Hematopoietic multipotent progenitor cell treated with erythropoietin and hydrocortisone succinate and interleukin-3 and kit ligand, for 17 days (in vitro differentiated cells): ENCODE measurements at regions not wholly inside any gene's neighbourhood (a gene's known extent, or its start where the extent isn't known, plus 50 kb on each side); places are given as distances from the start of the nearest gene placed in this dataset.

Experiments used
- DNase-seq: peaks from one replicate; pipeline ENCODE4 v3.0.0-alpha.2; 2015; ENCODE audit warnings: low spot score

GRCh38 chr18:39113790-39114189 is 1548.2 kb upstream of the CELF4 start:
- no peak for DNase-seq

DNA sequence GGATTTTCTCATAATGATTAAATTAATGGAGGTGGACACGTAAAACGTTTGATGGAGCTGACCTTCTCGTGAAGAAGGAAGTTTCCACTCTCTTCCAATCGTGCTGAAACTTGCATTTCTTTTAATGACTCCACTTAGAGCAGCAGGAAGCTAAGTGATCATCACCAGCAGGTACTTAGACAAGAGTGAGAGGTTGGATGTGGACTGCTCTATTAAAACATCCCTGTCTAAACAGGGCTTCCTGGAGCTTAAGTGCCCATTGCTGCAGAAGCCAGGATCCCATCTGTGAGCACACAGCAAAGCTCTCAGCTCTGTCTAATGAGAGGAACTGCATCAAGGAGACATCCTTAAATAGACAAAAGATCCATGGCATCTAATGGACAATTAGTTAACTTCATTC is 1539.5 kb upstream of the CELF4 start:
- no peak for DNase-seq

DNA sequence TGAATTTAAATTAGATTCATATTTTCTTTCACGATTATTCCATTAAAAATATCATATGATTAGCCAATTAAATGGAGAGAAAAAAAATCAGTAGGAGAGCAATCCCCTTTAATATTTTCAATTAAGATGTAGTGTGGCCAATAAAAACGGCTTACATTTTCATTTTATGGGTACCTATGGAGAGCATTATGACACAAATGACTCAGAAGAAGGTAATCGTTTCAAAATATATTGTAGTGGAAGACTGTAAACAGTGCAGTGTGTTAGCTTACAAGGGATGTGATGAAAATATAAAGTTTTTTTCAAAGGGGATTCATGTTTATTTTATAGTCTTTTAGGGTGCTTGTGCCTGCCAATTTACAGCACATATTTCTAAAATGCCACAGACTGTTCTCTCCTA is 1507.4 kb upstream of the CELF4 start:
- DNase-seq = no peak

DNA sequence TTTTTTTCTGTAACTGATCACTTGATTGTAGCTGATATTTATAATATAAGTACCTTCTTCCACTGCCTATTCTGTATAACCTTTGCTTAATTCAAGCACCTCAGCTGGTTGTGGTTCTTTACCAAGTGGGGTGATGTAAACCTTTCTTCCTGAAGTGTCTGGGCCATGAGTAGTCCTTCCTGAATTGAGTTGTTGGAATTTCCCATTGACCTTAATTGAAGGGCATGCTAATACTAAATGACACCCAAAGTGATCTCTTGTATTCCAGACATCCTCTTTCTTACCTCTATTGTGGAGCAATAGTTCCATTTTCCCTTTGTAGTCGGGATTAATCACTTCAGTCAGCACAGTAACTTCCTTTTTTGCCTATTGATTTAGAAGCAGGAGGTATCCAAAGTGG is 1496.8 kb upstream of the CELF4 start:
- no peak for DNase-seq

DNA sequence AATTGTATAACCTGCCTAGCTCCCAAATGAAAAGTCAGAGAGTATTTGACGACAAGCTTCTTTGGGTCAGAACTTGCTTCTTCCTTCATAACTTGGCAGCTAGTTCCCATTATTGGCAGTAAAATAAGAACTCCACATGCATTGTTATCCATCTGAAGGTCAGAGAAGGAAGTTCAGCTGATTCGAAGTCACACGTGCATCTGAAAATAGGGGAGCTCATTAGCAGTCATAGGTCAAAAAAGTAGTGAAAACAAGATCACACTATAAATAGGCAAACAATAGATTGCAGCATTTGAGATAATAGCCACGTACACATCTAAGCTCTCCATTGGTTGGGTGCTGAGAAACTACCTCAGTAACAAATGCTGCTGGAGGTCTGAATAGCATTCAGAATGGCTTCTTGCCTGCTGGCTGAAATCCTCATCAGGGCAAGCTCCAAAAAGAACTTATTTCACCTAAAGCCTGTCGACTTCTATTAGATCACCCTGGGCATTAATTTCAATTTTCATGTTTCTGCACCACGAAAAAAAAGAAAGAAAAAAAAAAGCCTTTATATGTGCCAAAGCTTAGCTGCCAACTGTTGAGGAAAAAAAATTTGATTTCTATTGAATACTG is 1492.9 kb upstream of the CELF4 start:
- no peak for DNase-seq

- DNase-seq = no peak
Measured at GRCh38 chr18:39057423-39058064, 1491.9 kb upstream of the CELF4 start.

DNA sequence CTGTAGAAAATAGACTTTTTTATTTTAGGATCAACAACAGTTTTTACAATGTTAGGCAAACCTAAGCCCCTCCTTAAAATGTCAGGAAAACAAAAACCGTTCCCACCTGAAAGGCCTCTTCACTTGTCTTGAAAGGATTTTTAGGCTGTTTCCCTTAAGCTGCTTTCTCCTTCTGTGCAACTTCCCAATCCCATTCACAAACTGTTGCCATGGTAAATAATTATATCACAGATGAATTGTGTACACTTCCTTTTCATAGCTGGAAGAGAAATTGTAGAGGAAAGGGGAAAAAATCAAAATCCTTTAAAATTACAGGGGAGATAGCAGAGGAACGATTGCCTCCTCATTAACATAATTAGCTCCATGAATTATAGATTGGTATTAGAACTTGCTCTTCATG is 1488.0 kb upstream of the CELF4 start:
- no peak for DNase-seq

DNA sequence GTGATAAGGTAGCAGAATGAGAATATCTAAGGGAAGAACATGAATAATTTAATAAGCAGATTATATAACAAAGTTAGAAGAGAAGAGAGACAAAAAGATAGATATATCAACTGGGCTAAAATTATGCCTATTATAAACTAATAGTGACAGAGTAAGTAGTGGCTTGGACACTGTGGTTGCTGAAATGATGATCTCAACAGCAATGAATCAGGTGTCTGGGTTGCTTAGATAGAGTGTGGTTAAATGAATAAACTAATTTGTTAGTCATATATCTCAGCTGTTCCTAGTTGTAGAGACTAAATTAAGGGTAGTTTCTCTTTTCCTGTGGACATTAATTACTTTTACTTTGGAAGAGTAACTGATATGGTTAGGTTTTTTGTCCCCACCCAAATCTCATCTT is 1485.4 kb upstream of the CELF4 start:
- DNase-seq = no peak

DNA sequence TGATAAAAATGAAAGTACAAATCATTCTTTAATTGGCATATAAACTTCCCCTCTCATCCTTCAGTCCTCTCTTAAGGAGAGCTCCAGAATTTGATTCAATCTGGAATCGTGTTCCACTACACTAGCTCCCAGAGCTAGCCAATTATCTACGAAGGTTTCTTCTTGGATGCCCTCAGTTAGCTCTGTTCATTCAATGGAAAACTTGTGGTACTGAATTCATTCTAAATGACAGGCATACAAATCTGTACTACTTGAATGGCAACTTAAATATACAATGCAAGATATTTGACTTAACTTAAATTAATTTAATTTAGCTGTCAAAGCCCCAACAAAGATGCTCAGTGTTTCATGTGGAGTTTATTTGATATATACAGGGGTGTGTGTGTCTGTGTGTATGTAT is 1474.2 kb upstream of the CELF4 start:
- no peak for DNase-seq

DNA sequence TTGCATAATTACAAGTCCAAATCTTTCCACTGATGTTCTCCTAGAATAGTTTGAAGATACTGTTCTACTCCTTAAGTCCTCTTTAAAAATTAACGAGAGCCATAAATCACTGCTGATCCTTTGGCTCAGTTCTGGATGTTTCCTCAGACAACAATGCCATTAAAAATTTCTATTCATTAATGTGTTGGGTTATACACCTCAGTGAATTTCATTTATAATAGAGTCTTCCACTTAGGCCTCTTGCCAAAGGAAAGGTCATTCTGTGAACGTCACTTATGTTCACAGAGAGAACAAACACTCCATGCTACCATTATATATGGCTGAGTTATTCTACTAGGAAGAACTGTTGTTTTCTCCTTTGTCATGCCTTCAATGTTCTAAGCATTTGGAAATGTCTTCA is 1472.3 kb upstream of the CELF4 start:
- DNase-seq = no peak

DNA sequence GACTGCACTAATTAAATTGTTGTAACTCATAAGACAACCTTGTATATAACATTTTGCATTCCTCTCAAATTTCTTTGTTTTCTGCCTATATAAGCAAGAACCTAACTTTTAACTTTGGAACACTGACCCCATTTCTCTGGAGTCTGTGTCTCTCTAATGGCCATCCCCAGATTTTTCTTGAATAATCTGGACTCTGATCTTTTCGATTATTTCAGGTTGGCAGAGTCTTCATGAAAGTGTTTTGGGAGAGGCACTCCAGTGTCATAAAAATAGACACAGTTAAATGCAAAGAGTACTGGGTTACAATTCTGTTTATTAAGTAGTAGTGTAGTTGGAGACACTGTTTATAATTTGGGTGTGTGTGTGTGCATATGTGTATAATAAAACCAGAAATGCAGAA is 1467.7 kb upstream of the CELF4 start:
- no peak for DNase-seq

DNA sequence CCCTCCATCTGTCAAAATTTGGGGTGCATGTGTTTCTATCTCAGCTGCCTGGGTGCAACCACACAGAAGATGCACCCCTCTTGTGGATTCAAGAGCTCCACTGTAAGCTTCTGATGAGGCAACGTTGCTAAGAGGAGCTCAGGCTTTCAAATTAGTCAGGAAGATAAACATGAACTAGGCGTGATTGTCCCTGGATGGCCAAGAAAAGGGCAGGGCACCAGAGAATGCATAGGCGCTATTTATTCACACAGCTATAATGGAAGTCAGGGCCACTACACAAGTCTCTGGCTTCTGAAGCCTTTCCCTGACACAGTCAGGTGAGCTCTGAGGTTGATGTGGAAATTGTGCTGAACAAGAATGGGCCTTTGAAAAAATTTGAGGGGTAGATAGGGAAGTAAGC is 1466.0 kb upstream of the CELF4 start:
- DNase-seq = no peak

- no peak for DNase-seq
Measured at GRCh38 chr18:39030124-39030655, 1464.6 kb upstream of the CELF4 start.

DNA sequence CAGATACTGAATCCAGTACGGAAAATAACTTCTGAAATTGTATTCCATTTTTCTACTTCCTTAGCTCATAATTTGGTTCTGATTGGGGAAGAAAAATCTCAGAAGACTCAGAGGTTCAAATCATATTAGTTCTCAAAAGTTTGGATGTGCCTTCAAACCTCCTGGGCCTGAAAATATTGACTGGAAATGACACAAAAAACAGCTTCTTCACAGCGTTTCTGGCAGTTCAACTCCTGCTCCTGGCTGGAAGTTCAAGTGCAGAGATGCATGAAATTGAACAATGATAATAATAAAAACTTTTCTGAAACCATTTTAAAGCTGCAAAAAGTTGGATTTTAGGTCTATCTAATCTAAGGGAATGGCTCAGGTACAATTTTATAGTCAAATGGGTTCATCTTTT is 1459.9 kb upstream of the CELF4 start:
- no peak for DNase-seq

DNA sequence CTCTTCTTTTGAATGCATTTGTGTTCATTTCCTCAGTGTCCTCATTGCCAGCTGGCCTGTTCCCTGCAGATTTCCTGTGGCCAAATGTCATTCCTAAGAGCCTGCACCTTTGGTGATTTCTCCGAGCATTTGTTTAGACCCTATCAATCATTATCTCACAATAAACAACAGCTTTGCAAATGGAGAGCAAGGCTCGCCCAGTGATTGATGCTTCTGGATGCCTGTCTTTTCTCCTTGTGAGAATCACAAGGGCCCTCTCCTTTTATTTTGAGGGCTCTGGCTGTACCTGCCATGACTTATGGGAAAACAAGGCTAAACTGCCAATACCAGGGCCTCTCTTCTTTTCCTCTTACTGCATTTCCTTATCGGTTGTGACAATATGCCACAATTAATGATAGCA is 1454.4 kb upstream of the CELF4 start:
- no peak for DNase-seq

DNA sequence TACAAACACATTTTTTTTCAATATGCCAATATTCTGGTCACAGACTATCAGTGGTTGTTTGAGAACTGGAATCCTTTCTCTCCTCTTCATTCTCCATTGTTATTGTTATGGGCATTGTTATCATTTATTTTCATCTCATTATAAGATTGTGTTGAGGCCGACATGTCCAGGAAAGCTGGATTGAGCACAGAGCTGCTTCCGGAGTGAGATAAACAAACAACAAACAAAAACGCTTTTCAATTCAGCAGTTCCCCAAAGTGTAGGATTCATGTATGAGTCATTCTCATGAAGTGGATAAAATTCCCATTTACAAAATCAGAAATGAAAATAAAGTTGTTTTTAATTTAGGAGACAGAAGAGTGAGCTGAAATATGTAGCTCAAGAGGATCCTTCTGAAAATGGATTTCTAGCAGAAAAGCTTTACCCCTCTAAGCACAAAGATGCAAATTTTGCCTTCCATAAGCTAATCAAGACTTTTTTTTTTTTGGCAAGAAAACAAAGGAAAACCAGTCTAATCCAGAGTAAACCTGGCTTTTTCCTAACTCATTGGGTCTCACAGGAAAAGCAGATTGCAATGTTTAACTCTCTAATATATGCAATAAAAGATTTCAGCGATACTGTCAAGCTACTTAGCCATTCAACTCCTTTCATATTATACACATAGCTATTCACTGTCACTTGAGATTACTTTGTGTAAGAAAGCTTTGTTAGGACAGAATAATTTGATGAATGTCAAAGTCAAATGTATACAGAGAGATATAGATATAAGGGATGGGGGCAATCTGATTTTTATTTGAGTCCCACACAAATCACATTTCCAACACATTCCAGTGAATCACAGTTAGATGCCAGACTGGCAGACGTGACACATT is 1441.7 kb upstream of the CELF4 start:
- no peak for DNase-seq

DNA sequence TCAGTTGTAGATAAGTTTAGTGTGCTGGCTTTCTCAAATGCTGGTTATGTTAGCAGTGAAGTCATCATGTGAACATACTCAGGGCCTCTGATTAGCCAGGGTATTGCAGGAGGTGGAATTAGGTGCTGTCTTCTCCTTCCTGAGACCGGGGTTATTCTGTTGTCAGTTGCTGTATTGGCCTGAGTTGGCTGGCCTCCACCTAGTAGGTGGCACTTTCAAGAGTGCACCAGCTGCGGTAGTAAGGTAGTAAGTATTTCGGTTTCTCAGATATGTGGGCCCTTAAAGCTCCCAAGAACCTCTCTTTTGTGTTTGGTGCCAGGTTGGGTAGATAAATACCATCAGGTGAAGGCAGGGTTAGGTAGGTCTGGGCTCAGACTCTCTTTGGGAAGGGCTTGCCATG is 1430.5 kb upstream of the CELF4 start:
- DNase-seq = no peak

DNA sequence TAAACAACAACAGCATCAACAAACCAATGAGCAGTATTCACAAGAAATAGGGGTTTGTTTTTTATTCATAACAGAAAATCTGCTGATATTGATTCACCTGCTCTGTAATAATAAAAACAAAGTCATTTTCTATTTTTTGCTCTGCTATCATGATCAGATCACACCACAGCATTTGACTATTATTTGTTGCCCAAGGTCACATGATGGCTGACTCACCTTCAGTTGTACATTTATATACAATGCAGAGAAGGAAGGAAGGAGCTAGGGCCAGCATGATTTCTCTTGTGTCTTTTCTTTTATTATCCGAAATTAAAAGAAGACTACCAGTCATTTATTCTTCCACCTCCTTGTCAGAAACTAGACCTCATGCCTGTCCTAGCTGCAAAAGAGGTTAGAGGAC is 1427.7 kb upstream of the CELF4 start:
- no peak for DNase-seq

DNA sequence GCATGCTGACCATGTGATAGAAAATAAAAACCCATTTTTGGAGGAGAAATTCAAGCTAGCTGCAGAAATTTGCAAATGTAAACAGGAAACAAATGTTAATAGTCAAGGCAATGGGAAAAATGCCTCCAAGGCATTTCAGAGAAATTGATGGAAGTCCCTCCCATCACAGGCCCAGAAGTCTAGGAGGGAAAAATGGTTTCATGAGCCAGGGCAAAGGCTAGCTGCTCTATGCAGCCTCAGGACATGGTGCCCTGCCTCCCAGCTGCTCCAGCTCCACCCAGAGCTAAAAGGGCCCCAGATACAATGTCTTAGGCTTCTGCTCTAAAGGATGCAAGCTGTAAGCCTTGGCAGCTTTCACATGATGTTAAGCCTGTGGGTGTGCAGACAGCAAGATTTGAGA is 1419.4 kb upstream of the CELF4 start:
- no peak for DNase-seq

GRCh38 chr18:38982072-38982471 is 1416.5 kb upstream of the CELF4 start:
- no peak for DNase-seq

DNA sequence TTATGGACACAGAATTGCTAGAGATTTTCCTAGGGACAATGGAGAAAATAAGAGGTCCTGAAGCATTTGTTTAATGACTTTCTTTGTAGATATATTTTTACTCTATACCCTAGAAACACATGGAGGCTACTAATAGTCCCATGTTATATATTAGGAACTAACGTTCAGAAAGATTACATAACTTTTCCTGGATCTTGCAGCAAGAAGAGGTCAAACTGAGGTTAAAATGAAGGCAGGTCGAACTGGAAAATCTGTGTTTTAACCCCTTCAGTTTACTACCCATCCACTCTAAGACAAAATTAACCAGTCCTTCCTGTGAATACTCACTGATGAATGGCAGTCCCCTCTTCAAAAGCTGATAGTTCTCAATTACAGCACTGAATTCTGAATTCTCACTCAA is 1415.8 kb upstream of the CELF4 start:
- DNase-seq = no peak

- DNase-seq = no peak
Measured at GRCh38 chr18:38980420-38980819, 1414.8 kb upstream of the CELF4 start.

DNA sequence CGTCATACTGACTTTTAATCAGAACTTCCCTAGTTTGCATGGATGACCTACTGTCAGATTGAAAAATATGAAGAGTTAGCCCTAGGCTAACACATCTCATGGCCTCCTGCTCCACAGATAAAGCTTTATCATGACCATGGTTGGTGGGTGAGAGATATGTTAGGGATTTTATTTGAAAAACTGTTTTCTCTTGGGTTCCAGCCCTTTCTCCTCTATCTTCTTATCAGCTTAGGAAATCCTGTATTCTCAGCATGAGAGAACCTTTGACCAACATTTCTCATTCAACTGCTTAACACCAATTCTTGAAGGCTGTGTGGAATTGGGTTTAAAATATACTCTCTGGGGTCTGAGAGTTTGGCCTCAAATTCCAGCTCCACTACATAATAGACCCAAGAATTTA is 1407.0 kb upstream of the CELF4 start:
- no peak for DNase-seq
